ENCODE measurements at regions not wholly inside any gene's neighbourhood (a gene's known extent, or its start where the extent isn't known, plus 50 kb on each side); places are given as distances from the start of the nearest gene placed in this dataset.
A peak's percentile ranks its signal among the peaks of the same experiment; 100 is the strongest.

GRCh38 chr7:134029-134428 is 58.3 kb upstream of the FAM20C start:
- H3K9me3 ChIP-seq: no peaks in the 10 kb centered on the region
- TF ChIP-seq POLR2AphosphoS5 (IDR thresholded peaks at IDR 0.05): no peak
- TF ChIP-seq POLR2A (IDR thresholded peaks at IDR 0.05): no peak
- no peak for TF ChIP-seq EP300 (IDR thresholded peaks at IDR 0.05)
- no peak for TF ChIP-seq CTCF (IDR thresholded peaks at IDR 0.05)
- H3K4me3 ChIP-seq: no peak overlapping the region
- WGBS, 2 donors: 79 to 84% methylated on average over 5 to 11 of the region's 15 CpGs
- H3K27me3 ChIP-seq: no peaks in the 10 kb centered on the region
- peak in 1 of 2 donors; percentile 30 for DNase-seq
- H3K4me1 ChIP-seq: peaks cover 5 to 26% (median 16%) of the 10 kb centered on the region in 4 donors
- no peak for ATAC-seq (ENCODE audit: low FRiP score in 2 of 2)
- H3K27ac ChIP-seq: no peak overlapping the region
- H3K36me3 ChIP-seq: no peaks in the 10 kb centered on the region

GRCh38 chr7:134561-135256 is 57.7 kb upstream of the FAM20C start:
- Histone ChIP-seq H3K4me3 (no peak overlapping the region), H3K36me3 (no peaks in the 10 kb centered on the region), H3K27me3 (no peaks in the 10 kb centered on the region), H3K9me3 (no peaks in the 10 kb centered on the region), H3K4me1 (peaks cover 5 to 20% (median 14%) of the 10 kb centered on the region in 4 donors), H3K27ac (no peak overlapping the region)
- DNase-seq (peak in 1 of 2 donors; percentile 20), ATAC-seq (ENCODE audit: low FRiP score in 2 of 2) (no peak)
- WGBS, 2 donors: 90 to 91% methylated on average over 20 to 21 of the region's 21 CpGs
- TF ChIP-seq EP300 (IDR thresholded peaks at IDR 0.05) (no peak), CTCF (IDR thresholded peaks at IDR 0.05) (no peak), POLR2A (IDR thresholded peaks at IDR 0.05) (no peak), POLR2AphosphoS5 (IDR thresholded peaks at IDR 0.05) (no peak)

GRCh38 chr7:135257-135653 is 57.1 kb upstream of the FAM20C start:
- Histone ChIP-seq H3K9me3 (no peaks in the 10 kb centered on the region), H3K4me1 (peaks cover 3 to 14% (median 9%) of the 10 kb centered on the region in 4 donors), H3K27me3 (no peaks in the 10 kb centered on the region), H3K4me3 (no peak overlapping the region), H3K36me3 (no peaks in the 10 kb centered on the region), H3K27ac (no peak overlapping the region)
- ATAC-seq (ENCODE audit: low FRiP score in 2 of 2) (no peak), DNase-seq (no peak)
- 90 to 95% methylated on average over 5 to 7 of the region's 7 CpGs for WGBS, 2 donors
- TF ChIP-seq CTCF (IDR thresholded peaks at IDR 0.05) (no peak), POLR2AphosphoS5 (IDR thresholded peaks at IDR 0.05) (no peak), POLR2A (IDR thresholded peaks at IDR 0.05) (no peak), EP300 (IDR thresholded peaks at IDR 0.05) (no peak)

GRCh38 chr7:135731-136645 is 56.4 kb upstream of the FAM20C start:
- DNase-seq (no peak), ATAC-seq (ENCODE audit: low FRiP score in 2 of 2) (no peak)
- H3K4me1 ChIP-seq: peaks cover 3 to 13% (median 7%) of the 10 kb centered on the region in 4 donors
- no peak overlapping the region for H3K4me3 ChIP-seq
- TF ChIP-seq EP300 (IDR thresholded peaks at IDR 0.05): no peak
- TF ChIP-seq POLR2A (IDR thresholded peaks at IDR 0.05): no peak
- no peak for TF ChIP-seq POLR2AphosphoS5 (IDR thresholded peaks at IDR 0.05)
- TF ChIP-seq CTCF (IDR thresholded peaks at IDR 0.05): no peak
- no peak overlapping the region for H3K27ac ChIP-seq
- H3K27me3 ChIP-seq: no peaks in the 10 kb centered on the region
- H3K9me3 ChIP-seq: no peaks in the 10 kb centered on the region
- 79 to 88% methylated on average over 12 of the region's 12 CpGs for WGBS, 2 donors
- H3K36me3 ChIP-seq: no peaks in the 10 kb centered on the region
